GM06990 (cell line): ENCODE measurements at regions not wholly inside any gene's neighbourhood (a gene's known extent, or its start where the extent isn't known, plus 50 kb on each side); places are given as distances from the start of the nearest gene placed in this dataset.
"Not testable (repeated sequence)": the region's sequence is repeated elsewhere in the genome, so short reads cannot be mapped to it uniquely, and the experiment has no call there.

ENCODE experiments used
- DNase-seq: peaks from one replicate; pipeline ENCODE4 v3.0.0-alpha.2; 2011; ENCODE audit not compliant: insufficient read length; ENCODE audit errors: extremely low read depth
- H3K27me3 ChIP-seq: replicated peaks from 2 replicates; pipeline ENCODE4 v1.6.0; 2011; ENCODE audit warnings: low read length; ENCODE audit not compliant: control insufficient read depth, insufficient read depth
- H3K36me3 ChIP-seq: 2 replicates; pipeline ENCODE4 v1.5.1; 2011; ENCODE audit warnings: low read length; ENCODE audit not compliant: control insufficient read depth, insufficient read depth
- H3K4me3 ChIP-seq: replicated peaks from 2 replicates; pipeline ENCODE4 v1.5.1; 2011; ENCODE audit warnings: low read depth, mild to moderate bottlenecking, control low read depth, low read length
- CTCF ChIP-seq: IDR thresholded peaks from 2 replicates; pipeline ENCODE4 v1.5.1; 2011; ENCODE audit warnings: low read length, control low read depth, mild to moderate bottlenecking, inconsistent platforms; ENCODE audit not compliant: insufficient read depth, poor library complexity, severe bottlenecking

GRCh38 chr1:74964508-74965102 lies 169.6 kb upstream of the LHX8 start:
- H3K36me3 ChIP-seq, result no peaks in the 10 kb centered on the region
- DNase-seq, result no peak
- H3K4me3 ChIP-seq, result no peak overlapping the region
- H3K27me3 ChIP-seq, result no peaks in the 10 kb centered on the region
- TF ChIP-seq CTCF, result no peak

- TF ChIP-seq CTCF, result no peak
- Histone ChIP-seq H3K4me3 (no peak overlapping the region), H3K36me3 (no peaks in the 10 kb centered on the region), H3K27me3 (no peaks in the 10 kb centered on the region)
- DNase-seq, result no peak
These were observed 164.5 kb upstream of the LHX8 start for GRCh38 chr1:74969566-74970135.

GRCh38 chr1:74971982-74972381 lies 162.2 kb upstream of the LHX8 start:
- no peak for TF ChIP-seq CTCF
- H3K4me3 ChIP-seq, result no peak overlapping the region
- DNase-seq, result no peak

GRCh38 chr1:74976491-74976890 lies 157.7 kb upstream of the LHX8 start:
- Histone ChIP-seq H3K27me3 (no peaks in the 10 kb centered on the region), H3K4me3 (no peak overlapping the region), H3K36me3 (no peaks in the 10 kb centered on the region)
- no peak for DNase-seq
- TF ChIP-seq CTCF, result no peak

More at GRCh38 chr1:74971982-74972381, 162.2 kb upstream of the LHX8 start:
- H3K27me3 ChIP-seq, result no peaks in the 10 kb centered on the region
- no peaks in the 10 kb centered on the region for H3K36me3 ChIP-seq

- DNase-seq, H3K36me3 ChIP-seq, H3K27me3 ChIP-seq, H3K4me3 ChIP-seq: not testable (repeated sequence)
These were observed 141.7 kb upstream of the LHX8 start for GRCh38 chr1:74992448-74992847.

GRCh38 chr1:74995821-74996220 lies 138.4 kb upstream of the LHX8 start:
- no peak for DNase-seq
- no peak for TF ChIP-seq CTCF
- Histone ChIP-seq H3K4me3 (no peak overlapping the region), H3K36me3 (no peaks in the 10 kb centered on the region), H3K27me3 (no peaks in the 10 kb centered on the region)
